LHCN-M2 (cell line): ENCODE measurements at regions not wholly inside any gene's neighbourhood (a gene's known extent, or its start where the extent isn't known, plus 50 kb on each side); places are given as distances from the start of the nearest gene placed in this dataset.
"Not testable (repeated sequence)": the region's sequence is repeated elsewhere in the genome, so short reads cannot be mapped to it uniquely, and the experiment has no call there.

Source experiments
- DNase-seq: peaks from one replicate; pipeline ENCODE4 v3.0.0-alpha.2; 2012; ENCODE audit warnings: low read depth

DNA sequence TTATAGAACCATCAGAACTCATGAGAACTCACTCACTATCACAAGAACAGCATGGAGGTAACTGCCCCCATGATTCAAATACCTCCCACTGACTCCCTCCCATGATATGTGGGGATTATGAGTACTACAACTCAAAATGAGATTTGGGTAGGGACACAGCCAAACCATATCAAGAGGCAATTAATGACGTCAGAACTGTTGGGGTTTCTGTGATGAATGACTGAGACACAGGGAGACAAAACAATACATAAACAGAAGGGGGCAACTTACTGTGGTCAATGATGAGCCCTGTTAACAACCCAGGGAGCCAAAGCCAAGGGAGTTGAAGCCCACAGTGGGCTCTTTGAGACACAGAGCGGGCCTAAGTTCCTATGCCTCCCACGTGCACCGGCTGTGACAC, 171.3 kb upstream of the GHITM start:
- no peak for DNase-seq

DNA sequence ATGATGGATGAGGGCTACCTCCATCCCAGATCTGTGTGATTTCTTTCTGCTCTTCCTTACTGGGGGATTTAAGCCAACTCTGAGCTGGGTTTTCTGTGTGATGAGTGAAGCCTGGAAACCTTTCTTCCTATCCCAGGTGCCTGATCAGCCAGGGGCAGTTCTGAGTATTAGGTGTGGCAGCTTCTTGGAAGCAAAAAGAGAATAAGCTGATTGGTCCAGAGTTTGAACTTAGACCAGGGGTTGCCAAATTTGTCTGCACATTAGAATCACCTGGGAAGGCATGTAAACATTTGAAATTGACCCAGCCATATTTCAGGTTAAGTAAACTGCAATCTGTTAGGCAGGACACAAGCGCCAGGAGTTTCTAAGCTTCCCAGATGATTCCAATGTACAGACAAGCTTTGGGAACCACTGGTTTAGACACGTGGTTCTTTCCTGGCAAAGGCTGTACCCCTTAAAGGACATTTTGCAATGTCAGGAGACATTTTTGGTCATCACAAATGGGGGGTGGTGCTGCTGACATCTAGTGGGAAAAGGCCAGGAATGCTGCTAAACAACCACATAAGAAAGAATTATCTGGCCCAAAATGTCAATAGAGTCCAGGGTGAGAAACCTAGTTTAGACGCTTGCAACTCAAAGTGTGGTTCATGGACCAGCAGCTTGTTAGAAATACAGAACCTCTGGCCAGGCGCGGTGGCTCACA, 160.5 kb upstream of the GHITM start:
- no peak for DNase-seq

DNA sequence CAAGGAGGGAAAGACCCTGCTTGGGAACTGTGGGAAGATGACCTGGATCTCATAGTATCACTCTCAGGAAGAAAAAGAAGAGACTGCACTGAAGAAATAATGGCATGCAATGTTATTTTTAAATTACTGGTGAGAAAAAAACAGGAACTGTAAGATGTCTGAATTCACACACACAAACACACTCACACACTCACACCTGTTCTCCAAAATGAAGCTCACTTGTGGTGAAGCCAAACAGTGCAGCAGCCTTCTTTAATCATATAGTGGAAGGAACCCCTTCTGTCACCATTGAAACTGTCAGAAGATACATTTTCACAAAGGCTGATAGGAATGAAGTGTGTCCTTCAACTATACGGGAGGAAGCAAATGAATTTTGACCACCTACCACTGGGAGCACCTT, 156.5 kb upstream of the GHITM start:
- no peak for DNase-seq

DNA sequence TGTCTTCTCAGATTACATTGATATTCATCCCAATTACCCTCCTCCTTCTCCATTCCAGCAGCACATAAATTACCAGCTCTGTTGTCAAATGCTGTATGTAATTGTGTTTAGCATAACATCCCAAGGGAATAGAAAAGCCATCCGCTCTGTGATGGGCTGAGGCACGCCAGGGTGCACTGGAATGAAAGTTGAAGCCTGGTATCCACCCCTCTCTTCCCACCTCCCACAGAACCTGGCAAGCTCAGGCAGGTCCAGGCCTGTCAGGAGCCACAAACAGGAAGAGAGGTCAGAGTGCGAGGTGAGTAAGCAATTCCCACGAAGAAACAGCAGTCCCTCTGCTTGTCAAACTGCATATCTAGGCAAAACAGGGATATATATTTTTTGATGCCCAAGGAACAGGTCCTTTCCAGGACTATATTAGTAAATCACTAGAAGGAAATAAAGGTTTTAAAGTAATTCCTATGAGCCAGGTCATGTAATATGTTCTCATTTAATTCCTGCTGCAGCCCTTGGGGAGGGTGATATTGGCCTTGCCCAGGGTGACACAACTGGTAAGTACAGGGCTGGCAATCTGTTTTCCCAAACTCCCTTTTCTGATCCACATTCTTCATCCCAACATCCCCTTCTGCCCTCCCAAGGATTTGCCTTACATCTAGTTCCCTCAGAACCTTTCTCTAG, 155.6 kb upstream of the GHITM start:
- DNase-seq, result peak; percentile 15

DNA sequence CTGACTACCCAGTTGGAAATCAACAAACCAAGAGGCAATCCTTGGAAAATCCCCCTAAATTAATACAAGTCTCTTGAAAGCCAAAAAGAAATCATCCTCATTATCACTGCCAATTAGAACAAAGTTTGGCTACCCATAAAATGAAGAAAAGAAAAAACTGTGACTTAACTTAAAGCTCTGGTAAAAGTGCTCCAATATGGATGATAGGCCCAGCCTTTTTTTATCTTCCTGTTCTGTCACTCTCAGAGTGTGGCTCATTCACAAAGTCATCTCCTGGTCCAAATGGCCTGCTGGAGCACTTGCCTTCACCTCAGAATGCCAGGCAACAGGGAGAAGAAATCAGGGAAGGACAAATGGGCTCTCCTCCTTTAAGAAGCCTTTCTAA, 155.1 kb upstream of the GHITM start:
- no peak for DNase-seq

DNA sequence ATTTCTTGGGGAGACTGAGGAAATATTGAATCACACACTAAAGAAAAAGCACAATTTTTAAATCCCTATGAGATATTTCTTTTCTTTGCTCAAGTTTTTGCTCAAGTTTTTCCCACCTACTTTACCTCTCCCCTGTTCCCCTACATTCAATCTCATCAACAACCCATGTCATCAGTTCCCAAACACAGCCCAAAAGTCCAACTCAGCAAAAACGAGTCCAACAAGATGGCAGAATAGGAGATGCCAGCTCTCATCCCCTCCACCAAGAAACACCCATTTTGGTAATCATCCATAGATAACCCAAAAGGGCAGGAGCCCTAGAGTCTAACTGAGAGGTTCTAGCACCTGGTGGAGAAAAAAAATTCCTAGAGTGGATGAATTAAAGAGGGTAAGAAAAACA, 152.5 kb upstream of the GHITM start:
- no peak for DNase-seq

DNA sequence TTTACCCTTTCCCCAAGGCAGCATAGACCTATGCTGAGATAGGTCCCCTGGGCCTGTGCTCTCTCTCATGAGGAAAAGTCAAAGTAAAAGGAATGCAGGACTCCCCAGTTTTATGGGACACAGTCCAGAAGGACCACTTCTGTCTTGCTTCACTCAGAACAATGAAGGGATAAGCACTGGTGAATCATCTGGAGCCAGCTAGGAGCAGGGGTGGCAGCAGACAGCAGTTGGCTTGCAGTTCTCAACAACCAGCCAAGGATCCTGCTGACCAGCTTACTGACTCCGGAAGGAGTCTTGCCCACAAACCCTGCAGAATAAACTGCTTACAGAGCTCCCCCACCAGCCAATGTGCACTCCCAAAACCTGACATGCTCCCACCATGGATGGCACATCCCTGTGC, 152.1 kb upstream of the GHITM start:
- DNase-seq, result no peak

DNA sequence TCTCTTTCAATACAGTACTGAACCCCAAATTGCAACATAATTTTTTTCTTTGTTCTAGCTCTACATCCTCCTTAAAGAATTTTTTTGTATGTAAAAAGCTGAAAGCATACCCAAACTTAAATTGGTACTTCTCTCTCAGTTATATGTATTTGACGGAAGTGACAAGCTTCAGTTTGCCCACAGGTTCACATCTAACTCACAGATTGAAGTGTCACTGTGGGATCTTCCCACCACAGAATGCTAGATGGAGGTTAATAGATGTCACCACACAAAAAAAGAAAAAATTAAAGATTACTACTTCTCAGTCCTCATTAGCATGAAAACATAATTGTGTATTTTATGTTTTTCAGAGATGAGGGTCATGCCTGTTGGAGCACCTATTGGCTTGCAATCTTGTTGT, 150.9 kb upstream of the GHITM start:
- DNase-seq, result no peak

DNA sequence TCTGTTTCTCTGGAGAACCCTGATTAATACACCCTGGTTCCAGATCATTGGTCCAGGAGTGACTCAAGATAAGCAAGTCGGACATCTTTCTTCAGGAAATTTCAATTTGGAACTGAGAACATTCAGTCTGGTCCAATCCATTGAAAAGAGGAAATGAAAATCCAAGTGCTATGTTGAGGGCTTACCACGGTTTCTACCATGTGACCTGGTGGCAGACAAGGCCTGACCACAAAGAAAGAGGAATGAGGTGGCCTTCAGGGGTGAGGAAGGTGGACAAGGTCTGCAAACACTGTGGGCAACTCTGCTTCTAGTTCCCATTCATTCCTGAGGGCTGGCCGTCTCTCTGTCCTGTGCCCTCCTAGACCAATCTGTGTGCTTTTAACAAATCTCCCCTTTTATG, 149.2 kb upstream of the GHITM start:
- DNase-seq, result no peak

DNA sequence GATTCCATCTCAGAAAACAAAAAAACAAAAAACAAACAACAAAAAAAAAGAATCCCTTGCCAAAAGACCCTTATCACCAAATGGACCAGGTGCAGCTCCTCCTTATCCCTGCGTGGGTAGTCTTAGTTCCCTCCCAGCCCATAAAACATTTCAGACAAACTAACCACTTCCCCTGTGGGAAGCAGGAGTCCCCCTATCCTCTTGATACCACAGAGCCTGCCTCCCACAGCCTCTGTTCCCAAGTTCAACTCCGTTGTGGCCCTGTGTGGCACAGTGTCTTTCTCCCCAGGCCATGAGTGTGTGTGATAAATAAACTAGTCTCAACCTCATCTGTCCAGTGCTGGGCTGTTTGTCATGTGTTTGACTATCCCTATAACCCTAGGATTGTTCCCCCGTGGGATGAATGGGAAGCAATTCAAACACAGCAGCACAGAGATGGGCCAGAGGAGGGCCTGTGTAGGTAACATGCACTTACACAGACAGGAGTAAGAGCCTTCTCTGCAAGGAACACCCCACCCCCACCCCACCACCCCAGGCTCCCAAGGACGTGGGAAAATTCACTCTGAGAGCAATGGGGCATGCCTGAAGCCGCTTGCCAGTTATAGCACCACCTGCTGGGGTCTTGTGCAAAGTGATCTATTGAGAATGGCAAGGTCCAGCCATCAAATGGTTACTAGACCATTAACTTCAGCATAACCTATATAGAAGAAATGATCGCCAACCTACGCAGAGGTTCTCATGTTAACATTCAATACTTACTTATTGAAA, 147.1 kb upstream of the GHITM start:
- DNase-seq, result no peak

DNA sequence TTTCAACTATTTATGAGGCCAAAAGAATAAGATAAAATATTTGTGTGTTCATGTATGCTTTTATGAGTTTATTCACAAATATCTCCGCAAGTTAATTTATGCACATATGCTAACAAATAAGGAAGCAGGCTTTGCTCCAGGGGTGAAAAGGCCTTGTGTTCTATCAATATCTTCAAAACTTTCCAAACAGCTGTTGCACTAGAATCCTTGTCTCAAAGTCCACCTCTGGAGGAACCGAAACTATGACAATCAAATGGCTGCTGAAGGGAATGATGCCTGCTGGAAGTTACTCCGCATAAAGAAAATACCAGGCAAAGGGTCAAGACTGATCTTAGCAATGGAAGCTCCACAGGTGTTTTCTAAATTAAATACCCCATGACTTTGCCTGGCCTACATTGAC, 145.0 kb upstream of the GHITM start:
- no peak for DNase-seq

DNA sequence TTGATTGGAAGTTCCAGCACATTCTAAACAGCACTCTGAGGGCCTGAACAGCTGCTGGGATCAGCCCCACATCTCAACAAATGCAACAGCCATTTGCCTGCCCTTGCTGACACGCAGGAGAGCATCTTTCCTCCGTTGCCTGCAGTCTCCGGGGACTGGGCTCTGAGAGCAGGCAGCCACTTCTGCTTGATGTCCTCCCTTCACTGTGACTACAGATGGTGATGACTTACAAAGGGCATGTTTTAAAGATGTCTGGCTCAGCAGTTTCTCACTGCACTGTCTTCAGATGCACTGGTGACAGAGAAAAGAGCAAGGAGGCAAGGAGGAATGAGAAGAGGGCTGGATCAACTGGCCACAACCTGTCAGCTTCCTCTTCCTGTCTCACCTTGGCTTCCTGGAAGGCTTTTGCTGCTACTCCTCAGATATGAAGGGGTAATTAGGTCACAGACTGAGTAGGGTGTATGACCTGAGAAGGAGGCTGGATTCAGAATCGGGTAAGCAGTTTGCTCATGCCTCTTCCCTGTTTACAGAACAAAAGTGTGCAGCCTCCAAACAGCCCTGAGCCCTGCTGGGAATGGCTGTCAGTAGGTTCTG, 143.5 kb upstream of the GHITM start:
- no peak for DNase-seq

DNA sequence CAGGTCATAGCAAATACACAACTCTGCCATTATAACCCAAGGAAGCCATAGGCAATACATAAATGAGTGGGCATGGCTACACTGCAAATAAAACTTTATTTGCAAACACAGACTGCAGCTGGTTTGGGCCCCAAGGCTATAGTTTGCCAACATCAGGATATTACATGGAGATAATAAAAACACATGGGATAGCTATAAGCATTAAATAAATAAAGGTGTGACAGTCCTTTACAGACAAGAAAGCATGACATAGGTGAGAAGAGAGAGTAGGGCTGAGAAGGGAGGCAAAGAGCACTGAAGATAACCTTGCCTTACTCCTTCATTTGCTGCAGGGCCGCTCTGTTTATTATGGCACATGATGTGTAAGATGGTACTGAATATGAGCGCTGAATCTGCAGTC, 135.1 kb upstream of the GHITM start:
- no peak for DNase-seq

DNA sequence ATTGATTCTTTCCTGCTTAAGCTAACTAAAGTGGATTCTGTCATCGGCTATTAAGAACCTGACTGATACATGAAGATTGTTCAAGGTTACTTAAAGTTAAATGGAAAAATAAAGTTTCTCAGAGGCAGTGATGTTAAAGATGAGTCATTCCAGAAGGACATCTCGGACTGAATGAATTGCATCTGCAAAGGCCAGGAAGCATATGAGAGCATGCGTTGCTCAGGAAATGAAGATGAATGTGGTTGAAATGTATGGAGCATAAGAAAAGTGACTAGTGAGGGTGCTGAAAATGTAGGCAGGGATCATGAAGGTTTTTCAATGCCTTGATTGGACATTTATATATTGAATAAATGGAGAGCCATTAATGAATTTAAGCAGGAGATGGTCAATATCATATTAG, 133.9 kb upstream of the GHITM start:
- no peak for DNase-seq

DNA sequence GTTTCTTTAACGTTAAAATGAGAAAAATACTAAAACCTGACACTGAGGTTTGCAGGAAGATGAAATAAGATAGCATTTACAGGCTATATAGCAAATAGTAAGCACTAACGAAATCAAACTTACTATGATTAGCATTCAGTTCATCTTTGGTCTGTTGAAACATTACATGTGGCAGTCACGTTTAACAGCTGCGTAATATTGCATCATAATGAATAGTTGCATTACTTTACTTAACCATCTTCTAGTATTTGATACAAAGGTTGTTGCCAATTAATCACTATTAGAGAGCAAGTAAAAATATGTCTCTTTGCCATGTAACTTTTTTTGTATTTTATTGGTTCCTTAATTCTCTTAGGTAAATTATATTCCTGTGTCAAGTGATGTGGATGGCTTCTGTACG, 131.8 kb upstream of the GHITM start:
- DNase-seq, result no peak

DNA sequence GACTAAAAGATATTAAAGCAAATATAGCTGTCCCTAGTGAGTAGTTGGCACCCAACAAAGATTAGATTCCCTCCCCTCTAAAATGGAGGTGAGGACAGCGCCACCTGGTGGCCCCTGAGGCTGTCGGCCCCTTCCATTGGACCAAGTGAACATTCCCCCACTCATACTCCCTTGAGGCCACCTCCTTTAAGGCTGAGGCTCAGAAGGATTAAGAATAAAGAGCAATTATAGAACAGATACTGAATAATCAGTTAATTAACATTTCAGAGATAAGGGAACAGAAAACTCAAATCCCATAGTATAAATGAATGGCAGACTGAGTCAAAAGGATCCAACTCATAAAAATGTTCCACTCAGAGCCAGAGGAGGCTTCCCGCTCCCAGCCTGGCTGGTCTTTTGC, 130.4 kb upstream of the GHITM start:
- DNase-seq, result no peak

DNA sequence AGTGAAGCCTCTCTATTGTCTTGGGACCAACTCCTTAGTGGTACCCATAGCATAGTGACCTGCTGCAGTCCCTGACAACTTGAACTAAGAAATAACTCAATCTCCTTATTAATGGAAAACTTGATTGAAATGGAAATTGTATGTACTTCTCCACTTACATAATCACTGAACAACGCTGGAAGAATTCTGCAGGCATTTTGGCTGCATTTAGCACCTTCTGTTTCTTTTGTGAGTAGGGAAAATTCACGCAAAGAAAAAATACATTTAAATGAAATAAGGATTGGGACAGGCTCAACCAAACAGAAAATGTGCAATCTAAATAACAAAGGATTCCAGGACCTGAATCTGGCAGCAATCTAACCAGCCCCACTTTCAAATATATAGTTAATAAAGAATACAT, 126.9 kb upstream of the GHITM start:
- DNase-seq, result no peak

DNA sequence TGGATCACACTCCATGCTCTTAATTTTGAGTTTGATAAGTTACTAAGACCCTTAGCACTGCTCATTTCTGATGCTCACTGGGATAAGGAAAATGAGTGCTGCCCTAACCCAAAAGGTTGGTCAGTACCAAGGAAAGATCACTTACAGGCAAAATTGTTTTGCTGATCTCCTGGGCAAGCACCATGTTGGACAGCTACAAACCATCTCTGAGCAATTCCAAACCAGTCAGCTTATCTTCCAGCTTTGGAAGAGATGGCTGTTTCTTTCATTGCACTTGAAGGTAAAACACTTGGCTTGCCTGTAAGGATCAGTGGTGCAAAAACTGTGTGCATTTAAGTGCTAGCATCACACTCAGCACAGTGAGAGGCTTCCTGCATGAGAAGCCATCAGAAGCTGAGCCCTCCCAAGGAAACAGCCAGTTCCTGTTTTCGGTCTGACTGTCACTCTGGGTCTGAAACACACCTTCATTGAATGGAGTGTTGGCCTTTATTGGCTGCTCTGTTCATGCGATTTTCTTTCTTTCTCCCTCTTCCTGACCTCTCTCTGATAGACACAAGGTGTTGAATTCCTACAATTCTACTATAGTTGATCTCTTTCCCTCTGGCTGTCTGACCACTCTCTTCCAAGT, 126.4 kb upstream of the GHITM start:
- no peak for DNase-seq

DNA sequence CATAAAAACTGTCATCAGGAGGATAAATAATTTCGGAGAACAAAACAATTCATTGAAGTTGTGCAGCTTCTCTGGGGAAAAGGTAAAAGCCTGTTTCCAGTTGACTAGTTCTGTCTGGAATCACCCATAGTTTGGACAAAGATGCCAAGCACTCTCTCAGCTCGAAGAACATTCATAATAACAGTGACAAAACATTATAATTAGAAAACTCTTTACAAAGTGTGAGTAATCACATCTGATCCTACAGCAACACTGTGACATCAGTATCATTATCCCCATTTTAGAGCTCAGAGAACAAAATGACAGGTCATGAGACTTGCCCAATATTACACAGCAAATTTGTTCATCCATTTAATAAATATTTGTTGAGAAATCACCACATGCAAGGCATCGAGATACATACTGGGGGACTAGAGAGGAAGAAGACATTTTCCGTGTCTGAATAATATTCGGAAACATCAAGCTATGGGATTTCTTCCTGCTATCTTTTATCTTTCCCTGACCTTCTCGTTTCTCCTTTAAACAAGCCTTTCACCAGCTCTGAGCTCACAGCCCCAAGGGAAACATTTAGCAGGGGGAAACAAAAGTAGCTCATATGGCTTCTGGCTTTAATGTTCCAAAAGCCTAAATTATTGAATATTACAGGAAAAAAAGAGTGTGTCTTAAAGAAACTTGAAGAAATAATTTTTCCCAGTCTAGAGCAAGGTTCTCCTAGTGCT, 123.3 kb upstream of the GHITM start:
- no peak for DNase-seq

DNA sequence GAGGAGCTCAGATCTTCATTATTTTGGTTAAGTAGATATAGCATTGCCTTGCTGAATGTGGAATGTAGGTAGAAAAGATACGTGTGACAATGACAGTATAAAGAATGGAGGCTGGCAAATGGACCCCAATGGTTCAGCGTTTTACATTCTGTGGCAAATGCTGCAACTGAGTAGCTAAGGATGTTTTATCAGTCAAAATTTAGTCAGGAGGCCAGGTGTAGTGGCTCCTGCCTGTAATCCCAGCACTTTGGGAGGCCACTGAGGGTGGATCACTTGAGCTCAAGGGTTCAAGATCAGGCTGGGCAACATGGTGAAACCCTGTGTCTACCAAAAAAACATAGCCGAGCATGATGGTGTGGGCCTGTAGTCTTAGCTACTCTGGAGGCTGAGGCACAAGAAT, 120.5 kb upstream of the GHITM start:
- DNase-seq, result no peak

DNA sequence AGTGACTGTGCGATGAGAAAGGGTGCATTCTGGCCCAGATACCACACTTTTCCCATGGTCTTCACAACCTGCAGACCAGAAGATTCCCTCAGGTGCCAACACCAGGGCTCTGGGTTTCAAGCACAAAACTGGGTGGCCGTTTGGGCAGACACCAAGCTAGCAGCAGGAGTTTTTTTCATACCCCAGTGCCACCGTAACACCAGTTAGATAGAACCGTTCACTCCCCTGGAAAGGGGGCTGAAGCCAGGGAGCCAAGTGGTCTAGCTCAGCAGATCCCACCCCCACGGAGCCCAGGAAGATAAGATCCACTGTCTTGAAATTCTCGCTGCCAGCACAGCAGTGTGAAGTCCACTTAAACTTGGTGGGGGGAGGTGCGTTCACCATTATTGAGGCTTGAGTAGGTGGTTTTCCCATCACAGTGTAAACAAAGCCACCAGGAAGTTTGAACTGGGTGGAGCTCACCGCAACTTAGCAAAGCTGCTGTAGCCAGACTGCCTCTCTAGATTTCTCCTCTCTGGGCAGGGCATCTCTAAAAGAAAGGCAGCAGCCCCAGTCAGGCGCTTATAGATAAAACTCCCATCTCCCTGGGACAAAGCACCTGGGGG, 119.4 kb upstream of the GHITM start:
- DNase-seq, result not testable (repeated sequence)
